ENCODE measurements at regions not wholly inside any gene's neighbourhood (a gene's known extent, or its start where the extent isn't known, plus 50 kb on each side); places are given as distances from the start of the nearest gene placed in this dataset.

DNA sequence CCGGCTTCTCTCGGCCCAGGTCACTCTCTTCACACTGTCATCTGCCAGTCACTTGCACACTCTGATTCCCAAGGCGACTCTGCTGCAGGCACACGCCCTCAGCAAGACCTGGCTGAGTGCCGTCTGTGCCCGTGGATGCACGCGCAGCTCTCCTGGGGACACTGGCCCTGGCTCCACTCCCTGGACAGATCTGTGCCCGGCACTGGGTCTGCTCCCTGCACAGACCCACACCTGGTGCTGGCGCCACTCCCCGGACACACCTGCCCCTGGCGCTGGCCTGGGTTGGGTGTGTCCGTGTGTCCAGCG, 133.2 kb downstream of the DNAJB6 start:
- H2BK5ac ChIP-seq (ENCODE audit: low read depth, low read length) = no peak overlapping the region
- no peak overlapping the region for H2BK12ac ChIP-seq (ENCODE audit: low read depth, low read length)
- no peak for DNase-seq (ENCODE audit: low read depth in 1 of 2, low spot score in 2 of 2)
- CTCF ChIA-PET (ENCODE audit: partially characterized antibody) = interaction anchor here (2.8 kb wide), 1 partner anchor 11 kb away, joined by 12 read pairs; no protein-coding TSS in a partner anchor
- no peak overlapping the region for H4K91ac ChIP-seq (replicated peaks; ENCODE audit: insufficient read length, low read length)
- no peak overlapping the region for H2BK20ac ChIP-seq (ENCODE audit: low read length)
- no peaks in the 10 kb centered on the region for H3K36me3 ChIP-seq (ENCODE audit: control insufficient read depth in 2 of 4, insufficient read depth in 4 of 4, low read length in 3 of 4)
- POLR2A ChIA-PET (ENCODE audit: partially characterized antibody) = no interaction called here
- H3K18ac ChIP-seq (ENCODE audit: extremely low read depth, low read length) = no peak overlapping the region
- no peak overlapping the region for H3K27ac ChIP-seq (ENCODE audit: low read depth, low read length)
- no peak overlapping the region for H3K9ac ChIP-seq (replicated peaks in 1 of 4; ENCODE audit: extremely low read depth in 1 of 4, low read depth in 3 of 4, low read length in 3 of 4)
- H3K79me2 ChIP-seq (ENCODE audit: control insufficient read depth in 1 of 2, insufficient read depth in 2 of 2, low read length in 2 of 2) = no peaks in the 10 kb centered on the region
- no peak overlapping the region for H3K4ac ChIP-seq (replicated peaks; ENCODE audit: insufficient read length, low read depth, low read length)
- H3K23ac ChIP-seq (ENCODE audit: insufficient read length) = no peak overlapping the region
- 93% methylated on average over 9 of the region's 14 CpGs; no CpG with 5 or more reads in 1 of the 2 experiments for WGBS, 2 experiments (ENCODE audit: extremely low coverage in 1 of 2, insufficient coverage in 1 of 2, insufficient read length in 1 of 2, insufficient replicate concordance in 2 of 2, low coverage in 1 of 2, low lambda C conversion rate in 2 of 2, missing lambda C conversion rate in 1 of 2)
- FAIRE-seq = no peak
- no peak overlapping the region for H2BK120ac ChIP-seq (replicated peaks; ENCODE audit: low read depth, low read length)
- peaks cover 7 to 14% of the 10 kb centered on the region in 2 experiments; a peak in 3 of 4 replicates for H3K9me3 ChIP-seq (ENCODE audit: insufficient read depth in 2 of 2, low read depth in 1 of 2, low read length in 1 of 2)
- H3K4me1 ChIP-seq (replicated peaks in 1 of 4; ENCODE audit: control insufficient read depth in 3 of 4, insufficient read depth in 4 of 4, low read length in 3 of 4) = peaks cover 0 to 3% (median 0%) of the 10 kb centered on the region in 4 experiments; a peak in 3 of 7 replicates
- no peak overlapping the region for H3K4me3 ChIP-seq (ENCODE audit: extremely low read depth in 1 of 4, insufficient read depth in 2 of 4, low read depth in 3 of 4, low read length in 4 of 4)
- no peak overlapping the region for H4K8ac ChIP-seq (ENCODE audit: extremely low read depth, insufficient read depth, low read length)
- no peak overlapping the region for H4K5ac ChIP-seq (ENCODE audit: insufficient read length, low read depth, low read length)
- TF ChIP-seq SP2 (IDR thresholded peaks at IDR 0.05; ENCODE audit: low read length) (no peak), TEAD4 (IDR thresholded peaks at IDR 0.05; ENCODE audit: low read depth, low read length) (no peak), MAFK (IDR thresholded peaks at IDR 0.05; ENCODE audit: low read depth, low read length) (no peak), KDM1A (IDR thresholded peaks at IDR 0.05; ENCODE audit: borderline replicate concordance, low read length) (no peak), PHF8 (conservative IDR thresholded peaks at IDR 0.05; ENCODE audit: low read depth, low read length) (no peak), POLR2AphosphoS5 (IDR thresholded peaks at IDR 0.05; ENCODE audit: low read depth, low read length) (no peak), CREB1 (IDR thresholded peaks at IDR 0.05) (no peak), CHD2 (IDR thresholded peaks at IDR 0.05; ENCODE audit: low read length) (no peak), SUZ12 (IDR thresholded peaks at IDR 0.05; ENCODE audit: low read length) (no peak), HDAC2 (IDR thresholded peaks at IDR 0.05; ENCODE audit: borderline replicate concordance in 1 of 2, low read depth in 2 of 2, low read length in 2 of 2) (no peak), JUND (IDR thresholded peaks at IDR 0.05; ENCODE audit: low read length) (no peak), EP300 (IDR thresholded peaks at IDR 0.05; ENCODE audit: borderline replicate concordance in 1 of 2, low read depth in 2 of 2, low read length in 2 of 2) (no peak)
- TF ChIP-seq, protein P1, sequence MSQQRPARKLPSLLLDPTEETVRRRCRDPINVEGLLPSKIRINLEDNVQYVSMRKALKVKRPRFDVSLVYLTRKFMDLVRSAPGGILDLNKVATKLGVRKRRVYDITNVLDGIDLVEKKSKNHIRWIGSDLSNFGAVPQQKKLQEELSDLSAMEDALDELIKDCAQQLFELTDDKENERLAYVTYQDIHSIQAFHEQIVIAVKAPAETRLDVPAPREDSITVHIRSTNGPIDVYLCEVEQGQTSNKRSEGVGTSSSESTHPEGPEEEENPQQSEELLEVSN (IDR thresholded peaks at IDR 0.05) = no peak
- TF ChIP-seq, protein P2, sequence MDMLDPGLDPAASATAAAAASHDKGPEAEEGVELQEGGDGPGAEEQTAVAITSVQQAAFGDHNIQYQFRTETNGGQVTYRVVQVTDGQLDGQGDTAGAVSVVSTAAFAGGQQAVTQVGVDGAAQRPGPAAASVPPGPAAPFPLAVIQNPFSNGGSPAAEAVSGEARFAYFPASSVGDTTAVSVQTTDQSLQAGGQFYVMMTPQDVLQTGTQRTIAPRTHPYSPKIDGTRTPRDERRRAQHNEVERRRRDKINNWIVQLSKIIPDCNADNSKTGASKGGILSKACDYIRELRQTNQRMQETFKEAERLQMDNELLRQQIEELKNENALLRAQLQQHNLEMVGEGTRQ (IDR thresholded peaks at IDR 0.05; ENCODE audit: low read length) = no peak
- H2BK15ac ChIP-seq (ENCODE audit: low read length) = no peak overlapping the region
- no peak overlapping the region for H2AK5ac ChIP-seq (ENCODE audit: low read depth, low read length)
- H3K79me1 ChIP-seq (ENCODE audit: low read depth, low read length) = no peaks in the 10 kb centered on the region
- no peak overlapping the region for H2AFZ ChIP-seq (ENCODE audit: low read length)
- peaks cover 0 to 8% (median under 1%) of the 10 kb centered on the region in 4 experiments; a peak in 3 of 7 replicates for H3K27me3 ChIP-seq (replicated peaks in 1 of 4; ENCODE audit: control insufficient read depth in 3 of 4, extremely low read depth in 1 of 4, insufficient read depth in 3 of 4, low read length in 3 of 4)
- no peak overlapping the region for H3K56ac ChIP-seq (replicated peaks; ENCODE audit: insufficient read length, low read depth, low read length)
- no peak overlapping the region for H3K4me2 ChIP-seq (ENCODE audit: insufficient read depth in 1 of 2, low read depth in 2 of 2, low read length in 2 of 2)
- H4K20me1 ChIP-seq (replicated peaks in 1 of 2; ENCODE audit: control insufficient read depth in 1 of 2, insufficient read depth in 2 of 2, low read length in 2 of 2) = no peaks in the 10 kb centered on the region
- no peaks in the 10 kb centered on the region for H3K23me2 ChIP-seq (ENCODE audit: low read depth, low read length)
- H3K14ac ChIP-seq (ENCODE audit: insufficient read length) = no peak overlapping the region
